H1 (cell line): ENCODE measurements at regions not wholly inside any gene's neighbourhood (a gene's known extent, or its start where the extent isn't known, plus 50 kb on each side); places are given as distances from the start of the nearest gene placed in this dataset.

Source experiments
- CTCF ChIA-PET: fragments of 300-600 bp; sonication (Branson Sonifier 250); formaldehyde crosslinking; loops from one replicate; lab custom pipeline; 2021; ENCODE audit not compliant: partially characterized antibody; lab: Charles Lee
- POLR2A ChIA-PET: fragments of 300-600 bp; sonication (Branson Sonifier 250); formaldehyde crosslinking; loops from one replicate; lab custom pipeline; 2021; ENCODE audit warnings: inconsistent platforms; ENCODE audit not compliant: partially characterized antibody; lab: Charles Lee
- DNase-seq, 2 experiments: peaks; one replicate each; pipeline versions ENCODE4 v3.0.0 to v3.0.0-alpha.2; 2010 to 2022; ENCODE audit warnings: low spot score in 2 of 2, low read depth in 1 of 2, mixed read lengths in 1 of 2
- FAIRE-seq: peaks from 2 replicates; lab custom pipeline; 2011; peaks lifted over from hg19 to GRCh38; lab: Jason Lieb, UNC
- H2AFZ ChIP-seq: 2 replicates; pipeline ENCODE4 v1.8.1; 2012; ENCODE audit warnings: low read length, inconsistent platforms
- H2AK5ac ChIP-seq: 2 replicates; pipeline ENCODE4 v1.6.1; 2013; ENCODE audit warnings: low read depth, low read length
- H2BK120ac ChIP-seq: replicated peaks from 2 replicates; pipeline ENCODE3; 2013; ENCODE audit warnings: low read depth, low read length, inconsistent platforms
- H2BK12ac ChIP-seq: 2 replicates; pipeline ENCODE4 v1.6.1; 2013; ENCODE audit warnings: low read depth, low read length
- H2BK15ac ChIP-seq: 2 replicates; pipeline ENCODE4 v1.6.1; 2013; ENCODE audit warnings: low read length
- H2BK20ac ChIP-seq: 2 replicates; pipeline ENCODE4 v1.6.1; 2013; ENCODE audit warnings: low read length
- H2BK5ac ChIP-seq: 2 replicates; pipeline ENCODE4 v1.6.1; 2013; ENCODE audit warnings: low read depth, low read length
- H3K14ac ChIP-seq: 2 replicates; pipeline ENCODE4 v1.6.1; 2013; ENCODE audit warnings: inconsistent platforms; ENCODE audit not compliant: insufficient read length
- H3K18ac ChIP-seq: 2 replicates; pipeline ENCODE4 v1.6.1; 2013; ENCODE audit warnings: low read length; ENCODE audit errors: extremely low read depth
- H3K23ac ChIP-seq: 2 replicates; pipeline ENCODE4 v1.6.1; 2013; ENCODE audit warnings: inconsistent platforms; ENCODE audit not compliant: insufficient read length
- H3K23me2 ChIP-seq: 2 replicates; pipeline ENCODE4 v1.6.1; 2013; ENCODE audit warnings: low read depth, low read length
- H3K27ac ChIP-seq: 2 replicates; pipeline ENCODE4 v1.6.1; 2011; ENCODE audit warnings: low read depth, low read length, inconsistent platforms
- H3K27me3 ChIP-seq, 4 experiments: replicated peaks in 1 of 4; 1 replicate in 1 of 4; 2 replicates in 3 of 4; pipeline versions ENCODE4 v1.6.1 to v1.8.1; 2011 to 2013; ENCODE audit warnings: low read length in 3 of 4, mild to moderate bottlenecking in 3 of 4, inconsistent platforms in 2 of 4, mixed read lengths in 2 of 4, moderate library complexity in 1 of 4; ENCODE audit not compliant: control insufficient read depth in 3 of 4, insufficient read depth in 3 of 4; ENCODE audit errors: extremely low read depth in 1 of 4
- H3K36me3 ChIP-seq, 4 experiments: 2 replicates each; pipeline versions ENCODE4 v1.6.1 to v1.8.1; 2011 to 2013; ENCODE audit warnings: mild to moderate bottlenecking in 4 of 4, low read length in 3 of 4, moderate library complexity in 2 of 4, control low read depth in 1 of 4, inconsistent platforms in 1 of 4; ENCODE audit not compliant: insufficient read depth in 4 of 4, control insufficient read depth in 2 of 4
- H3K4ac ChIP-seq: replicated peaks from 2 replicates; pipeline ENCODE3; 2013; ENCODE audit warnings: low read length, low read depth, mixed read lengths, inconsistent platforms; ENCODE audit not compliant: insufficient read length
- H3K4me1 ChIP-seq, 4 experiments: replicated peaks in 1 of 4; 1 replicate in 1 of 4; 2 replicates in 3 of 4; pipeline versions ENCODE4 v1.6.1 to v1.8.1; 2011 to 2013; ENCODE audit warnings: low read length in 3 of 4, inconsistent platforms in 2 of 4, mixed read lengths in 1 of 4; ENCODE audit not compliant: insufficient read depth in 4 of 4, control insufficient read depth in 3 of 4
- H3K4me2 ChIP-seq, 2 experiments: 2 replicates each; pipeline versions ENCODE4 v1.6.1 to v1.8.1; 2011 to 2013; ENCODE audit warnings: low read depth in 2 of 2, low read length in 2 of 2, control low read depth in 1 of 2, inconsistent platforms in 1 of 2, mild to moderate bottlenecking in 1 of 2; ENCODE audit not compliant: insufficient read depth in 1 of 2
- H3K4me3 ChIP-seq, 4 experiments: fragments of 200-600, 300-600 bp in 1 of 4; sonication (generic), shearing (Covaris generic), sonication (Bioruptor Twin) in 1 of 4; 2 replicates each; pipeline versions ENCODE4 v1.5.1 to v1.8.1; 2011 to 2016; ENCODE audit warnings: low read length in 4 of 4, low read depth in 3 of 4, control low read depth in 2 of 4, inconsistent platforms in 2 of 4, mild to moderate bottlenecking in 2 of 4, mixed read lengths in 1 of 4, moderate library complexity in 1 of 4; ENCODE audit not compliant: insufficient read depth in 2 of 4; ENCODE audit errors: extremely low read depth in 1 of 4
- H3K56ac ChIP-seq: replicated peaks from 2 replicates; pipeline ENCODE3; 2013; ENCODE audit warnings: low read depth, mild to moderate bottlenecking, mixed read lengths, low read length, inconsistent platforms; ENCODE audit not compliant: insufficient read length
- H3K79me1 ChIP-seq: 2 replicates; pipeline ENCODE4 v1.6.1; 2013; ENCODE audit warnings: low read depth, low read length, control low read depth
- H3K79me2 ChIP-seq, 2 experiments: 2 replicates each; pipeline versions ENCODE4 v1.6.1 to v1.8.1; 2012 to 2013; ENCODE audit warnings: low read length in 2 of 2, mild to moderate bottlenecking in 2 of 2, inconsistent platforms in 1 of 2; ENCODE audit not compliant: insufficient read depth in 2 of 2, control insufficient read depth in 1 of 2
- H3K9ac ChIP-seq, 4 experiments: replicated peaks in 1 of 4; 1 replicate in 1 of 4; 2 replicates in 3 of 4; pipeline versions ENCODE4 v1.6.1 to v1.8.1; 2011 to 2013; ENCODE audit warnings: low read depth in 3 of 4, low read length in 3 of 4, control low read depth in 2 of 4, mild to moderate bottlenecking in 2 of 4, moderate library complexity in 2 of 4, inconsistent platforms in 1 of 4; ENCODE audit errors: extremely low read depth in 1 of 4
- H3K9me3 ChIP-seq, 2 experiments: 2 replicates each; pipeline versions ENCODE4 v1.6.1 to v1.8.1; 2012 to 2013; ENCODE audit warnings: mild to moderate bottlenecking in 2 of 2, moderate library complexity in 2 of 2, control low read depth in 1 of 2, inconsistent platforms in 1 of 2, low read depth in 1 of 2, low read length in 1 of 2, mixed read lengths in 1 of 2; ENCODE audit not compliant: insufficient read depth in 2 of 2
- H4K20me1 ChIP-seq, 2 experiments: replicated peaks in 1 of 2; 2 replicates each; pipeline versions ENCODE3 to v1.8.1; 2011 to 2013; ENCODE audit warnings: inconsistent platforms in 2 of 2, low read length in 2 of 2, mild to moderate bottlenecking in 1 of 2; ENCODE audit not compliant: insufficient read depth in 2 of 2, control insufficient read depth in 1 of 2
- H4K5ac ChIP-seq: 2 replicates; pipeline ENCODE4 v1.6.1; 2013; ENCODE audit warnings: low read length, low read depth, mixed read lengths, inconsistent platforms; ENCODE audit not compliant: insufficient read length
- H4K8ac ChIP-seq: 2 replicates; pipeline ENCODE4 v1.8.0; 2013; ENCODE audit warnings: mild to moderate bottlenecking, moderate library complexity, low read length, inconsistent platforms; ENCODE audit not compliant: insufficient read depth; ENCODE audit errors: extremely low read depth
- H4K91ac ChIP-seq: replicated peaks from 2 replicates; pipeline ENCODE3; 2013; ENCODE audit warnings: low read length, mixed read lengths, inconsistent platforms; ENCODE audit not compliant: insufficient read length
- CTBP2 ChIP-seq: IDR thresholded peaks from 2 replicates; pipeline ENCODE4 v1.7.0; 2011; ENCODE audit warnings: borderline replicate concordance, mild to moderate bottlenecking, moderate library complexity, mixed read lengths, low read length; ENCODE audit not compliant: insufficient read depth, insufficient read length
- GABPA ChIP-seq: IDR thresholded peaks from 2 replicates; pipeline ENCODE4 v1.6.1; 2011; ENCODE audit warnings: mild to moderate bottlenecking, low read length, moderate library complexity, borderline replicate concordance; ENCODE audit not compliant: insufficient read depth
- MAFK ChIP-seq: IDR thresholded peaks from 2 replicates; pipeline ENCODE4 v1.6.1; 2012; ENCODE audit warnings: low read depth, mild to moderate bottlenecking, improper control_type of control experiment, low read length
- NANOG ChIP-seq: IDR thresholded peaks from 2 replicates; pipeline ENCODE4 v1.6.1; 2011; ENCODE audit warnings: low read length, low read depth, mild to moderate bottlenecking, inconsistent platforms; ENCODE audit not compliant: insufficient read depth, poor library complexity, severe bottlenecking
- PHF8 ChIP-seq: fragments of 200-600 bp; sonication (generic); conservative IDR thresholded peaks from 2 replicates; pipeline ENCODE4 v1.7.1; 2012; ENCODE audit warnings: low read depth, mild to moderate bottlenecking, inconsistent platforms, low read length, moderate library complexity
- RFX5 ChIP-seq: IDR thresholded peaks from 2 replicates; pipeline ENCODE4 v1.6.1; 2011; ENCODE audit warnings: low read depth, low read length, improper control_type of control experiment, borderline replicate concordance
- RNF2 ChIP-seq: fragments of 200-900, 300-1000 bp; sonication (generic); IDR thresholded peaks from 2 replicates; pipeline ENCODE4 v1.7.1; 2016; ENCODE audit warnings: borderline replicate concordance, low read depth, mild to moderate bottlenecking, antibody characterized with exemption, low read length; ENCODE audit not compliant: poor library complexity, severe bottlenecking; ENCODE audit errors: missing control alignments
- SIN3A ChIP-seq, 2 experiments: IDR thresholded peaks in 1 of 2; conservative IDR thresholded peaks in 1 of 2; 2 replicates each; pipeline ENCODE4 v1.6.1; 2011 to 2012; ENCODE audit warnings: low read length in 2 of 2, improper control_type of control experiment in 1 of 2, low read depth in 1 of 2, mild to moderate bottlenecking in 1 of 2
- SIRT6 ChIP-seq: IDR thresholded peaks from one replicate; pipeline ENCODE4 v1.7.1; 2012; ENCODE audit warnings: low read length, inconsistent platforms
- SP4 ChIP-seq: IDR thresholded peaks from 2 replicates; pipeline ENCODE4 v1.6.1; 2012; ENCODE audit warnings: low read length, inconsistent platforms
- TCF12 ChIP-seq: IDR thresholded peaks from 2 replicates; pipeline ENCODE4 v1.6.1; 2011; ENCODE audit warnings: low read depth, mild to moderate bottlenecking, low read length
- WGBS, 2 experiments: shearing (Covaris generic) in 1 of 2; methylation state at CpG; one replicate each; pipeline versions ENCODE4 v1.1.6 to v1.1.7; 2013 to 2015; ENCODE audit warnings: low lambda C conversion rate in 2 of 2, mixed read lengths in 2 of 2, inconsistent platforms in 1 of 2, low coverage in 1 of 2, missing lambda C conversion rate in 1 of 2; ENCODE audit not compliant: insufficient replicate concordance in 2 of 2, insufficient coverage in 1 of 2, insufficient read length in 1 of 2; ENCODE audit errors: extremely low coverage in 1 of 2, missing lambda C conversion rate in 1 of 2; 5-methylcytosine and 5-hydroxymethylcytosine counted together

DNA sequence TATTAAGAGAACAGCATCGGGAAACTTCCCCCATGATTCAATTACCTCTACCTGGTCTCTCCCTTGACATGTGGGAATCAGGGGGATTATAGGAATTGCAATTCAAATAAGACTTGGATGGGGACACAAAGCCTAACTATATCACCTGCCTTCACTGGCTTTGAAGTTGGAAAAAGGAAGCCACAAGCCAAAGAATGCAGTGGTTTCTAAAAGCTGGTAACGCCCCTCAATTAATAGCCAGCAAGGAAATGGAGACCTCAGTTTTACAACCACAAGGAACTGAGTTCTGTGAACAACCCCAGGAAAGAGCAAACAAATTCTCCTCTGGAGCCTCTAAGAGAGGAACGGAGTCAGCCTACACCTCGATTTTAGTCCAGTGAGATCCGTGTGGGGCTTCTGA is 244.1 kb downstream of the TFAP2A start:
- no peak overlapping the region for H3K4me2 ChIP-seq
- no peak overlapping the region for H3K18ac ChIP-seq
- no peak overlapping the region for H2AK5ac ChIP-seq
- no peak overlapping the region for H4K8ac ChIP-seq
- no peak overlapping the region for H3K4me3 ChIP-seq
- H3K27me3 ChIP-seq, result no peaks in the 10 kb centered on the region
- H3K4ac ChIP-seq, result no peak overlapping the region
- no peak overlapping the region for H2BK5ac ChIP-seq
- no peak overlapping the region for H4K5ac ChIP-seq
- H2AFZ ChIP-seq, result peak overlapping the region; percentile 32; the same call in 1 of the 2 replicates
- TF ChIP-seq SIN3A (conservative IDR thresholded peaks at IDR 0.05 in 1 of 2, IDR thresholded peaks at IDR 0.05 in 1 of 2; ENCODE audit: low read depth in 1 of 2, low read length in 2 of 2) (no peak), SIRT6 (no peak), PHF8 (no peak), GABPA (no peak), SP4 (no peak), RFX5 (no peak), MAFK (no peak), CTBP2 (no peak), RNF2 (no peak), TCF12 (no peak), NANOG (no peak)
- WGBS, 2 experiments, result 91% methylated on average over 5 of the region's 5 CpGs; no CpG with 5 or more reads in 1 of the 2 experiments
- peaks cover 0 to 7% of the 10 kb centered on the region in 2 experiments; a peak in 1 of 4 replicates for H3K9me3 ChIP-seq
- no peaks in the 10 kb centered on the region for H3K4me1 ChIP-seq
- no peaks in the 10 kb centered on the region for H3K36me3 ChIP-seq
- no peak overlapping the region for H2BK15ac ChIP-seq
- no peak overlapping the region for H4K91ac ChIP-seq
- no peak overlapping the region for H3K56ac ChIP-seq
- no peaks in the 10 kb centered on the region; the same call in 1 of the 2 replicates for H3K23me2 ChIP-seq
- H3K9ac ChIP-seq, result no peak overlapping the region
- H2BK120ac ChIP-seq, result no peak overlapping the region
- DNase-seq (no peak), FAIRE-seq (no peak)
- no peaks in the 10 kb centered on the region for H3K79me2 ChIP-seq
- POLR2A ChIA-PET, result no interaction called here
- no peak overlapping the region for H3K23ac ChIP-seq
- no peak overlapping the region for H3K14ac ChIP-seq
- H4K20me1 ChIP-seq, result no peaks in the 10 kb centered on the region
- no peak overlapping the region for H3K27ac ChIP-seq
- CTCF ChIA-PET, result no interaction called here
- H2BK20ac ChIP-seq, result no peak overlapping the region
- no peak overlapping the region for H2BK12ac ChIP-seq
- no peaks in the 10 kb centered on the region for H3K79me1 ChIP-seq
